ENCODE measurements at regions not wholly inside any gene's neighbourhood (a gene's known extent, or its start where the extent isn't known, plus 50 kb on each side); places are given as distances from the start of the nearest gene placed in this dataset.

DNA sequence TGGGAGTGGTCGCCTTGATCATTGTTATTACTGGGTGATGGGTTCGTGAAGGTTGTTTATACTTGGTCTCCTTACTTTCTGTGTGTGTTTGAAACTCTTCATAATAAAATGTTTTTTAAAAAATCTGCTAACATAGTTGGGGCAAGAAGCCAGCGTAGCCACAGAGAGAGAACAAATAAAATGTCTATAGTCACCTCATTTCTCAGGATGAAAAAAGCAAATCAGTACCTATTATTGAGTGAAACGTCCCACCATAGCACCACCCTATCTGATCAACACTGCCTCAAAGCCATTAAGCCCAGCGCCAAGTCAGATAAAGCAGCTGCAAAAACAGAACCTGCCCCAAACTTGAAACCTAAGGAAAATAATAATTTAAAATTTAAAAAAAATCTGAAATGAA lies 89.7 kb upstream of the TAB2 start:
- Histone ChIP-seq H4K5ac (ENCODE audit: insufficient read length, low read depth, low read length) (no peak overlapping the region), H3K4me1 (replicated peaks in 1 of 4; ENCODE audit: control insufficient read depth in 3 of 4, insufficient read depth in 4 of 4, low read length in 3 of 4) (peaks cover 0 to 3% (median 1%) of the 10 kb centered on the region in 4 experiments; a peak in 2 of 7 replicates), H2BK20ac (ENCODE audit: low read length) (no peak overlapping the region), H3K27me3 (replicated peaks in 1 of 4; ENCODE audit: control insufficient read depth in 3 of 4, extremely low read depth in 1 of 4, insufficient read depth in 3 of 4, low read length in 3 of 4) (no peaks in the 10 kb centered on the region; a peak in 1 of 7 replicates), H4K20me1 (replicated peaks in 1 of 2; ENCODE audit: control insufficient read depth in 1 of 2, insufficient read depth in 2 of 2, low read length in 2 of 2) (no peaks in the 10 kb centered on the region), H2BK5ac (ENCODE audit: low read depth, low read length) (no peak overlapping the region), H3K4me3 (ENCODE audit: extremely low read depth in 1 of 4, insufficient read depth in 2 of 4, low read depth in 3 of 4, low read length in 4 of 4) (no peak overlapping the region), H4K8ac (ENCODE audit: extremely low read depth, insufficient read depth, low read length) (no peak overlapping the region), H3K79me1 (ENCODE audit: low read depth, low read length) (no peaks in the 10 kb centered on the region), H3K4me2 (ENCODE audit: insufficient read depth in 1 of 2, low read depth in 2 of 2, low read length in 2 of 2) (no peak overlapping the region), H3K23ac (ENCODE audit: insufficient read length) (no peak overlapping the region), H3K14ac (ENCODE audit: insufficient read length) (no peak overlapping the region), H2BK120ac (replicated peaks; ENCODE audit: low read depth, low read length) (no peak overlapping the region), H3K18ac (ENCODE audit: extremely low read depth, low read length) (no peak overlapping the region), H2AK5ac (ENCODE audit: low read depth, low read length) (no peak overlapping the region), H3K23me2 (ENCODE audit: low read depth, low read length) (no peaks in the 10 kb centered on the region), H3K4ac (replicated peaks; ENCODE audit: insufficient read length, low read depth, low read length) (no peak overlapping the region), H3K79me2 (ENCODE audit: control insufficient read depth in 1 of 2, insufficient read depth in 2 of 2, low read length in 2 of 2) (no peaks in the 10 kb centered on the region), H2BK15ac (ENCODE audit: low read length) (no peak overlapping the region), H3K27ac (ENCODE audit: low read depth, low read length) (no peak overlapping the region), H2BK12ac (ENCODE audit: low read depth, low read length) (no peak overlapping the region), H3K9me3 (ENCODE audit: insufficient read depth in 2 of 2, low read depth in 1 of 2, low read length in 1 of 2) (no peaks in the 10 kb centered on the region), H2AFZ (ENCODE audit: low read length) (no peak overlapping the region), H3K36me3 (ENCODE audit: control insufficient read depth in 2 of 4, insufficient read depth in 4 of 4, low read length in 3 of 4) (no peaks in the 10 kb centered on the region), H3K56ac (replicated peaks; ENCODE audit: insufficient read length, low read depth, low read length) (no peak overlapping the region), H4K91ac (replicated peaks; ENCODE audit: insufficient read length, low read length) (no peak overlapping the region), H3K9ac (replicated peaks in 1 of 4; ENCODE audit: extremely low read depth in 1 of 4, low read depth in 3 of 4, low read length in 3 of 4) (no peak overlapping the region)
- FAIRE-seq = no peak
- 80% methylated on average over 5 of the region's 5 CpGs; no CpG with 5 or more reads in 1 of the 2 experiments for WGBS, 2 experiments (ENCODE audit: extremely low coverage in 1 of 2, insufficient coverage in 1 of 2, insufficient read length in 1 of 2, insufficient replicate concordance in 2 of 2, low coverage in 1 of 2, low lambda C conversion rate in 2 of 2, missing lambda C conversion rate in 1 of 2)
- CTCF ChIA-PET (ENCODE audit: partially characterized antibody) = interaction anchor here (1.3 kb wide), 1 partner anchor 10 kb away, joined by 4 read pairs; no protein-coding TSS in a partner anchor
- POLR2A ChIA-PET (ENCODE audit: partially characterized antibody) = no interaction called here
- no peak for DNase-seq (ENCODE audit: low read depth in 1 of 2, low spot score in 2 of 2)
- TF ChIP-seq CEBPB (IDR thresholded peaks at IDR 0.05; ENCODE audit: low read depth, low read length) (no peak), RFX5 (IDR thresholded peaks at IDR 0.05; ENCODE audit: borderline replicate concordance, low read depth, low read length) (no peak), CTBP2 (IDR thresholded peaks at IDR 0.05; ENCODE audit: borderline replicate concordance, insufficient read depth, insufficient read length, low read length) (no peak), CREB1 (IDR thresholded peaks at IDR 0.05) (no peak), GABPA (IDR thresholded peaks at IDR 0.05; ENCODE audit: borderline replicate concordance, insufficient read depth, low read length) (no peak), CHD1 (IDR thresholded peaks at IDR 0.05; ENCODE audit: low read depth, low read length) (no peak), SIN3A (conservative IDR thresholded peaks at IDR 0.05 in 1 of 2, IDR thresholded peaks at IDR 0.05 in 1 of 2; ENCODE audit: low read depth in 1 of 2, low read length in 2 of 2) (no peak), NRF1 (IDR thresholded peaks at IDR 0.05; ENCODE audit: low read depth, low read length) (no peak), MAFK (IDR thresholded peaks at IDR 0.05; ENCODE audit: low read depth, low read length) (no peak), TCF12 (IDR thresholded peaks at IDR 0.05; ENCODE audit: low read depth, low read length) (no peak), YY1 (IDR thresholded peaks at IDR 0.05; ENCODE audit: low read depth, low read length) (no peak), JUND (IDR thresholded peaks at IDR 0.05; ENCODE audit: low read length) (no peak), SRF (IDR thresholded peaks at IDR 0.05; ENCODE audit: low read depth, low read length) (no peak)
- TF ChIP-seq, protein P1, sequence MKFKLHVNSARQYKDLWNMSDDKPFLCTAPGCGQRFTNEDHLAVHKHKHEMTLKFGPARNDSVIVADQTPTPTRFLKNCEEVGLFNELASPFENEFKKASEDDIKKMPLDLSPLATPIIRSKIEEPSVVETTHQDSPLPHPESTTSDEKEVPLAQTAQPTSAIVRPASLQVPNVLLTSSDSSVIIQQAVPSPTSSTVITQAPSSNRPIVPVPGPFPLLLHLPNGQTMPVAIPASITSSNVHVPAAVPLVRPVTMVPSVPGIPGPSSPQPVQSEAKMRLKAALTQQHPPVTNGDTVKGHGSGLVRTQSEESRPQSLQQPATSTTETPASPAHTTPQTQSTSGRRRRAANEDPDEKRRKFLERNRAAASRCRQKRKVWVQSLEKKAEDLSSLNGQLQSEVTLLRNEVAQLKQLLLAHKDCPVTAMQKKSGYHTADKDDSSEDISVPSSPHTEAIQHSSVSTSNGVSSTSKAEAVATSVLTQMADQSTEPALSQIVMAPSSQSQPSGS (IDR thresholded peaks at IDR 0.05; ENCODE audit: low read length) = no peak

All from H1 (cell line).